Breast epithelium (tissue), 4 donors: ENCODE measurements at regions not wholly inside any gene's neighbourhood (a gene's known extent, or its start where the extent isn't known, plus 50 kb on each side); places are given as distances from the start of the nearest gene placed in this dataset.

ENCODE experiments used
- DNase-seq, 2 donors: peaks; one replicate each; pipeline ENCODE4 v3.0.0-alpha.2; 2019; ENCODE audit warnings: low spot score in 2 of 2
- H3K27ac ChIP-seq, 2 donors: fragments of 200-600 bp; sonication (generic) in 1 of 2; one replicate each; pipeline ENCODE4 v1.5.1; 2016 to 2019; ENCODE audit warnings: mild to moderate bottlenecking in 1 of 2
- H3K27me3 ChIP-seq, 2 donors: fragments of 200-600 bp; sonication (generic) in 1 of 2; one replicate each; pipeline versions ENCODE4 v1.5.1 to v1.6.0; 2017 to 2019; ENCODE audit warnings: control low read depth in 1 of 2, mild to moderate bottlenecking in 1 of 2
- H3K36me3 ChIP-seq: fragments of 200-600 bp; one replicate; pipeline ENCODE4 v1.5.1; 2019
- H3K4me1 ChIP-seq, 2 donors: fragments of 200-600 bp; sonication (generic); one replicate each; pipeline ENCODE4 v1.5.1; 2016 to 2019; ENCODE audit warnings: control low read depth in 1 of 2
- H3K4me3 ChIP-seq, 3 donors: fragments of 200-600 bp; sonication (generic); 1 replicate in 2 of 3; 2 replicates in 1 of 3; pipeline ENCODE4 v1.5.1; 2016 to 2019; ENCODE audit warnings: mild to moderate bottlenecking in 3 of 3, moderate library complexity in 2 of 3
- H3K9me3 ChIP-seq, 2 donors: fragments of 200-600 bp; sonication (generic) in 1 of 2; one replicate each; pipeline ENCODE4 v1.5.1; 2016 to 2019; ENCODE audit warnings: control low read depth in 1 of 2
- CTCF ChIP-seq, 3 donors: fragments of 450-650 bp; IDR thresholded peaks; one replicate each; pipeline ENCODE4 v1.5.1; 2016 to 2017; ENCODE audit warnings: antibody characterized with exemption in 3 of 3, mild to moderate bottlenecking in 3 of 3, moderate library complexity in 3 of 3
- POLR2A ChIP-seq: fragments of 450-650 bp; IDR thresholded peaks from one replicate; pipeline ENCODE4 v1.6.1; 2016; ENCODE audit warnings: antibody characterized with exemption, mild to moderate bottlenecking, moderate library complexity
- POLR2AphosphoS5 ChIP-seq, 3 donors: sonication (generic); formaldehyde crosslinking; IDR thresholded peaks; one replicate each; pipeline ENCODE4 v1.6.1; 2017; ENCODE audit warnings: antibody characterized with exemption in 3 of 3
- intact Hi-C: fragments of 100-400 bp; cut with DNase I; formaldehyde crosslinking; loops from one replicate; pipeline ENCODE4 v1.15.1; 2023; ENCODE audit warnings: low total_unique reads

- Histone ChIP-seq H3K36me3 (no peaks in the 10 kb centered on the region), H3K9me3 (no peaks in the 10 kb centered on the region), H3K4me1 (no peaks in the 10 kb centered on the region), H3K4me3 (no peak overlapping the region), H3K27me3 (no peaks in the 10 kb centered on the region), H3K27ac (no peak overlapping the region)
- no peak for DNase-seq
- intact Hi-C loops: no loop called here
- TF ChIP-seq CTCF (IDR thresholded peaks at IDR 0.05) (no peak), POLR2AphosphoS5 (IDR thresholded peaks at IDR 0.05) (no peak), POLR2A (no peak)
Observed at GRCh38 chr9:19512103-19512832, 103.5 kb downstream of the ACER2 start.

GRCh38 chr9:19511694-19512093 is 102.9 kb downstream of the ACER2 start:
- TF ChIP-seq POLR2AphosphoS5 (IDR thresholded peaks at IDR 0.05) (no peak), CTCF (IDR thresholded peaks at IDR 0.05) (no peak), POLR2A (no peak)
- no peaks in the 10 kb centered on the region for H3K9me3 ChIP-seq
- DNase-seq: no peak
- intact Hi-C loops: no loop called here
- no peaks in the 10 kb centered on the region for H3K27me3 ChIP-seq
- H3K36me3 ChIP-seq: no peaks in the 10 kb centered on the region
- no peak overlapping the region for H3K27ac ChIP-seq
- no peaks in the 10 kb centered on the region for H3K4me1 ChIP-seq
- no peak overlapping the region for H3K4me3 ChIP-seq

- TF ChIP-seq POLR2AphosphoS5 (IDR thresholded peaks at IDR 0.05) (no peak), POLR2A (no peak), CTCF (IDR thresholded peaks at IDR 0.05) (no peak)
- intact Hi-C loops: no loop called here
Observed at GRCh38 chr9:19510907-19511306, 102.1 kb downstream of the ACER2 start.

More at GRCh38 chr9:19510907-19511306, 102.1 kb downstream of the ACER2 start:
- no peak for DNase-seq
- H3K36me3 ChIP-seq: no peaks in the 10 kb centered on the region
- H3K27ac ChIP-seq: no peak overlapping the region
- H3K4me1 ChIP-seq: no peaks in the 10 kb centered on the region
- H3K4me3 ChIP-seq: no peak overlapping the region
- H3K9me3 ChIP-seq: no peaks in the 10 kb centered on the region
- no peaks in the 10 kb centered on the region for H3K27me3 ChIP-seq
